Activated T-helper 2 cell treated with anti-CD3 and anti-CD28 coated beads, Interferon-gamma antibody, Interleukin-2, Interleukin-4, amounts not matched to agents 10 μg/mL and 5 μg/mL and 100 μg/mL, durations not matched to agents 14 hours and 24 hours and 36 hours (primary cell): ENCODE measurements at regions not wholly inside any gene's neighbourhood (a gene's known extent, or its start where the extent isn't known, plus 50 kb on each side); places are given as distances from the start of the nearest gene placed in this dataset.
"Not testable (repeated sequence)": the region's sequence is repeated elsewhere in the genome, so short reads cannot be mapped to it uniquely, and the experiment has no call there.

ENCODE experiments used
- DNase-seq: peaks from one replicate; pipeline ENCODE4 v3.0.0; 2021; ENCODE audit warnings: low spot score
- H3K27ac Mint-ChIP-seq: one replicate; pipeline ENCODE4 v1.8.0; 2021; ENCODE audit warnings: mixed read lengths
- H3K27me3 Mint-ChIP-seq: one replicate; pipeline ENCODE4 v1.8.0; 2021; ENCODE audit warnings: low read depth, mixed read lengths
- H3K36me3 Mint-ChIP-seq: one replicate; pipeline ENCODE4 v1.8.0; 2021; ENCODE audit warnings: low read depth, mixed read lengths
- H3K4me1 Mint-ChIP-seq: one replicate; pipeline ENCODE4 v1.8.0; 2021; ENCODE audit warnings: low read depth, mixed read lengths
- H3K4me3 Mint-ChIP-seq: one replicate; pipeline ENCODE4 v1.8.0; 2021; ENCODE audit warnings: low read depth, mild to moderate bottlenecking, moderate library complexity, mixed read lengths
- H3K9me3 Mint-ChIP-seq: one replicate; pipeline ENCODE4 v1.8.0; 2021; ENCODE audit warnings: mixed read lengths
- intact Hi-C: fragments of 100-400 bp; cut with micrococcal nuclease; formaldehyde crosslinking; loops from one replicate; pipeline ENCODE4 v1.15.1; 2023

- no peaks in the 10 kb centered on the region for H3K36me3 Mint-ChIP-seq
- H3K9me3 Mint-ChIP-seq = no peaks in the 10 kb centered on the region
- no peak overlapping the region for H3K4me3 Mint-ChIP-seq
- no peak overlapping the region for H3K27ac Mint-ChIP-seq
- H3K4me1 Mint-ChIP-seq = no peaks in the 10 kb centered on the region
- no peak for DNase-seq
- intact Hi-C loops = no loop called here
- no peaks in the 10 kb centered on the region for H3K27me3 Mint-ChIP-seq
Measured at GRCh38 chr9:19885608-19886007, 96.8 kb upstream of the SLC24A2 start.

GRCh38 chr9:19879062-19879461 is 90.2 kb upstream of the SLC24A2 start:
- no peak overlapping the region for H3K4me3 Mint-ChIP-seq
- no peak for DNase-seq
- no peaks in the 10 kb centered on the region for H3K9me3 Mint-ChIP-seq
- intact Hi-C loops = no loop called here
- H3K27ac Mint-ChIP-seq = no peak overlapping the region
- peaks cover 14% of the 10 kb centered on the region for H3K27me3 Mint-ChIP-seq
- H3K4me1 Mint-ChIP-seq = peaks cover 2% of the 10 kb centered on the region
- H3K36me3 Mint-ChIP-seq = no peaks in the 10 kb centered on the region

DNA sequence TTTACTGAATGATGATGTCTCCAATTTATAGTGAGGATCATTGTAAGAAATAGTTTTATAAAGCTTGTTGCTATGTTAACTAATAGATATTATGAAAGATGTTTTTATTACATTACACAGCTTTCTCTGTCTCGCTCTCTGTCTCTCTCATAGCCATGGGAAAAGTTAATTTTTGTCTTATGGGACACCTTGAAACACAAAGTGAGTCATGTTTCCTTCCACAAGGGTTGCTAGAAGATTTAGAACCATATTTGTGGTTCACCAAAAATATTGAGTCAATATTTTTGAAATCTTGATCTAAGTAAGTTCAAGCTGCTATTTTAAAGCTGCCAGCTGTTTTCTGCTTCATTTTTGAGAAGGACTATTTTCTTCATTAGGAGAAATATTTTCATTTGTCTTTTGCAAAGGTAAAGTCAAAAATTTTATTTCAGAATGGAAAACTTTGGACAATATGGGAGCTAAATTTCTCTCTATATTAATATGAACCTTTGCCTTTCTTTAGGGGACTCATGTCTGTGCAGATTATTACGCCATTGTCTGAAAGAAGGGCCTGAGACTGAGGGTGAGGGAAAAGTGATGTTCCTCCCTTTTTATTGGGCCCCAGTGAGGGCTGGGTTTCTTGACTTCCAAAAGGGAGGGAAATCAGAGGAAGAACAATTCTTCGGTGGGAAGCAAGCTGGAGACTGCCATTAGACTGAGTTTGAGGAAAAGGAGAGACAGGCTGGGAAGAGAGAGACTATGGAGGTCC is 87.9 kb upstream of the SLC24A2 start:
- Mint-ChIP-seq H3K36me3 (no peaks in the 10 kb centered on the region), H3K9me3 (no peaks in the 10 kb centered on the region), H3K27ac (no peak overlapping the region), H3K27me3 (peaks cover 17% of the 10 kb centered on the region), H3K4me1 (peaks cover 2% of the 10 kb centered on the region), H3K4me3 (no peak overlapping the region)
- intact Hi-C loops = no loop called here
- DNase-seq = no peak

DNA sequence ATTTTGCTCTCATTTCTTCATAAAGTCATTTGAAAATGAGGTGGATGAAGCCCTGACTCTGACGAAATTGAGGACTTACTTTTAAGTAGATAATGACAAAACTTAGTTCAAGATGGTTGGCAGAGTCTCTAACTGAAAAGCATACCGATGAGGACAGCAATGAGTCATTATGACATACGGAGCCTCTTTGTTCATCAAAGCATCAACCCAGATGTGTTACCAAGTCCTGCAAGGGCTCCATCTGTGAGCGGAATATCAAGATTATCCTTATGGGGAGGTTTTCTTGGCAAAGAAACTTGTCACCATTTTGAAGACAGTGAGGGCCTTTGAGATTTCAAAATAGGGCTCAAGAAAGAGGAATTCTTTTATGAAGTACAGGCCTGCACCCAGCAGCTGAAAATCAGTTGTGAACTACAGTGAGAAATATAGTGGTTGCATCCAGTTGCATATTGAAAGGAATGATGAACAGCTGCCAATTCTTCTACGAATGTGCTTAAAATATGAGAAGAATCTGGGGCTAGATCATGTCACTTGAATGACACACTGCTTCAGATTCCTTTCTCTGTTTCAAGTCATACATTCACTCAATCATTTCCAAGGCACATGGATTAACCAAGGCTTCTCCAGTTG is 86.6 kb upstream of the SLC24A2 start:
- no peak for DNase-seq
- no peak overlapping the region for H3K4me3 Mint-ChIP-seq
- H3K27ac Mint-ChIP-seq = no peak overlapping the region
- H3K9me3 Mint-ChIP-seq = peaks cover 5% of the 10 kb centered on the region
- peaks cover 2% of the 10 kb centered on the region for H3K4me1 Mint-ChIP-seq
- intact Hi-C loops = no loop called here
- peaks cover 17% of the 10 kb centered on the region for H3K27me3 Mint-ChIP-seq
- H3K36me3 Mint-ChIP-seq = no peaks in the 10 kb centered on the region

GRCh38 chr9:19873188-19873587 is 84.4 kb upstream of the SLC24A2 start:
- H3K9me3 Mint-ChIP-seq, H3K36me3 Mint-ChIP-seq, intact Hi-C loops, H3K27ac Mint-ChIP-seq, H3K4me1 Mint-ChIP-seq, H3K27me3 Mint-ChIP-seq, H3K4me3 Mint-ChIP-seq, DNase-seq: not testable (repeated sequence)

- intact Hi-C loops = no loop called here
- Mint-ChIP-seq H3K4me1 (no peaks in the 10 kb centered on the region), H3K27ac (no peak overlapping the region), H3K4me3 (no peak overlapping the region), H3K27me3 (peaks cover 3% of the 10 kb centered on the region), H3K9me3 (peaks cover 5% of the 10 kb centered on the region), H3K36me3 (no peaks in the 10 kb centered on the region)
- no peak for DNase-seq
Measured at GRCh38 chr9:19870988-19871387, 82.2 kb upstream of the SLC24A2 start.

DNA sequence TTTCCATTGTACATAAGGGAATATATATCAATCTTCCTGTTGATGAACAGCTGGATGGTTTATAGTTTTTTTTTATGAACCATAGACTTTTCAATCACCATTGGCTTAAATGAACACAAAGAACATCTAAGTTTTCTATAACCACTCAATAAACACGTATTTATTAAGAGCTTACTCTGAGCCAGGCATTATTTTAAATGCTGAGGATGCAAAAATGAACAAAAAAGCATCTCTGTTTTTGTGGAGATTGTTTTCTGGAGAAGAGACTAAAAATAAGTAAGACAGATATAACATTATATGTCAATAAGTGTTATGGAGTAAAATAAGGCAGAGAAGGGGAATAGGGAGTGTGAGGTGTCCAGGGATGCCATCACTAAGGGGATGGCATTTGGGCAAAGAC is 52.1 kb upstream of the SLC24A2 start:
- intact Hi-C loops = no loop called here

More for the DNA sequence above, 52.1 kb upstream of the SLC24A2 start:
- Mint-ChIP-seq H3K27ac (no peak overlapping the region), H3K27me3 (no peaks in the 10 kb centered on the region), H3K4me3 (no peak overlapping the region), H3K36me3 (no peaks in the 10 kb centered on the region), H3K9me3 (no peaks in the 10 kb centered on the region), H3K4me1 (no peaks in the 10 kb centered on the region)
- DNase-seq = no peak
